ENCODE measurements at regions not wholly inside any gene's neighbourhood (a gene's known extent, or its start where the extent isn't known, plus 50 kb on each side); places are given as distances from the start of the nearest gene placed in this dataset.

DNA sequence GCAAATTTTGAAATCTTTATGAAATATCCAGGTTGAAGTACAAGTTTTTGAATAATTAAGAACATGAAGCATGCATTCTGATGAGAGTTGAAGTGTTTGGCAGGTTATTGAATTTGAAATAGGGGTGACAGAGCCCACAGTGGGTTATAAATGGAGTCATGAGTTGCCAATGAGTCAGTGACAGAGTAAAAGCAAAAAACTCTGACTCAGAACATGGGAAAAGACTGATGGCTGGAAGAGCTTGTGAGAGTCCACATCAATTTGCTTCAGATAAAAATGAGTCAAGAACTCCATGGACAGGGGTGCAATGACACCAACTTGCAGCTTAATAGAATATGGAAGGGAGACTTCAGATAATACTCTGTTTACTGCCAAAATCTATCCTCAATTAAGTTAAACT is 105.3 kb downstream of the SLC6A15 start:
- Histone ChIP-seq H3K4me1 (ENCODE audit: control insufficient read depth in 2 of 3, insufficient read depth in 2 of 3, low read depth in 1 of 3, low read length in 3 of 3) (no peaks in the 10 kb centered on the region), H3K4me3 (ENCODE audit: low read length in 3 of 3) (no peak overlapping the region), H3K27me3 (ENCODE audit: control insufficient read depth, insufficient read depth, low read length) (no peaks in the 10 kb centered on the region), H3K9me3 (ENCODE audit: control insufficient read depth in 2 of 3, insufficient read depth in 1 of 3, low read length in 3 of 3) (no peaks in the 10 kb centered on the region), H3K27ac (ENCODE audit: low read depth in 2 of 2, low read length in 2 of 2) (no peak overlapping the region), H3K9ac (ENCODE audit: low read length in 3 of 3) (no peak overlapping the region), H3K36me3 (ENCODE audit: control insufficient read depth in 2 of 3, insufficient read depth in 3 of 3, low read length in 3 of 3) (no peaks in the 10 kb centered on the region)
- intact Hi-C loops (cut with DNase I): no loop called here
- DNase-seq (no peak), FAIRE-seq (no peak)
- TF ChIP-seq CTCF (IDR thresholded peaks at IDR 0.05; ENCODE audit: borderline replicate concordance, extremely low read depth, insufficient read depth): no peak

DNA sequence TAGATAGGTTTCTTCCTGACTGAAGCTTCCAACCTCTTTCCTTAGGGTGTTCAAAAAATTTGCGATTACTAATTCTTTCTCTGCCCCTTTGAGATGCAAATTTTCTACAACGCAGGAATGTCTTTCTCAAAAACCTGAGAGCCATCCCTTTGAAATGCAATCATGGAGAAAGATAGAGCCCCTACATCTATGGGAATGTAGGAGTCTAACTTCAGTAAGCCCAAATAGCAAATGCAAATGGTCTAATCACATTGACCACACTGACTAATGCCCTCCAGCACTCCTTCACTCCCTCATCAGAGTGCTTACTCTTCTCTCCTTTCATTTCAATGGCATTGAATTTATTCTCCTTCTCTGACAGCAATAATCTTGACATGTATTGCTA is 107.1 kb downstream of the SLC6A15 start:
- intact Hi-C loops (cut with DNase I): no loop called here
- Histone ChIP-seq H3K9me3 (ENCODE audit: control insufficient read depth in 2 of 3, insufficient read depth in 1 of 3, low read length in 3 of 3) (no peaks in the 10 kb centered on the region), H3K27ac (ENCODE audit: low read depth in 2 of 2, low read length in 2 of 2) (no peak overlapping the region), H3K36me3 (ENCODE audit: control insufficient read depth in 2 of 3, insufficient read depth in 3 of 3, low read length in 3 of 3) (no peaks in the 10 kb centered on the region), H3K9ac (ENCODE audit: low read length in 3 of 3) (no peak overlapping the region), H3K4me3 (ENCODE audit: low read length in 3 of 3) (no peak overlapping the region), H3K4me1 (ENCODE audit: control insufficient read depth in 2 of 3, insufficient read depth in 2 of 3, low read depth in 1 of 3, low read length in 3 of 3) (no peaks in the 10 kb centered on the region), H3K27me3 (ENCODE audit: control insufficient read depth, insufficient read depth, low read length) (no peaks in the 10 kb centered on the region)
- no peak for TF ChIP-seq CTCF (IDR thresholded peaks at IDR 0.05; ENCODE audit: borderline replicate concordance, extremely low read depth, insufficient read depth)
- no peak for FAIRE-seq
- no peak for DNase-seq

DNA sequence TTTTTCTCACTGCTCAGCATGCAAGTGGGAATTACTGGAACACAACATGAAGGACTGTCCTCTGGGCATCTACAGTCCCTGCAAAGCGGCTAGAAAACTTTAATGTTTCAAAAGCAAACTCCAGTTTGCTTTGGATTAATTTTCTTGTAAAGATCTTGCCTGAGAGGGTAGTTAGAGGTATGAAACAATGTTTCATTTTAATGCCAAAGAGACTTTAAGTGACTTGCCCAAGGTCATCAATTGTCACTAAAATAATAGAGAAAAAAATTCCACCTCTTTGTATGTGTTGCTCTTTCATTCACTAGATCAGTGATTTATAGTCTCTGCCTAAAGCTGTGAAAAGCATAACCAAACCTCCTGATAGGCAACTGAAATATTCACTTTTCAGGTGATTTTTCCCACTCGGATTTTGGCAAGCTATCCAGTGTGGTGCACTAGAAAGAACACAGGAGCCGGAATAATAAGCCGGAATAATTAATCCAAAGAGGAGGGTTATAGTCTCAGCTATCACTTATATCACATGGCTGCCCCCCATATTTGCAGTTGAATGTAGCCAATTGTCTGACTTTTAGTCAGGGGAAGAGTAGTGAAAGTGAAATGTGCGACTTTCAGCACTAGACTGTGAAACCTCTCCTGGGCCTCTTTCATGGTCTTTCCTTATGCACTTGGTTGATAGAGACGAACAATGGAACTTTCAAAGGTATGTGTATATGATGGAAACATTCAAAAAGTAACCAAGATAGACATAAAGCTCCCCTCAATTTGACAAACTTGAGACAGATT is 107.7 kb downstream of the SLC6A15 start:
- FAIRE-seq (no peak), DNase-seq (no peak)
- H3K4me3 ChIP-seq (ENCODE audit: low read length in 3 of 3): no peak overlapping the region
- no peaks in the 10 kb centered on the region for H3K4me1 ChIP-seq (ENCODE audit: control insufficient read depth in 2 of 3, insufficient read depth in 2 of 3, low read depth in 1 of 3, low read length in 3 of 3)
- no peaks in the 10 kb centered on the region for H3K27me3 ChIP-seq (ENCODE audit: control insufficient read depth, insufficient read depth, low read length)
- no peak overlapping the region for H3K27ac ChIP-seq (ENCODE audit: low read depth in 2 of 2, low read length in 2 of 2)
- intact Hi-C loops (cut with DNase I): no loop called here
- no peak for TF ChIP-seq CTCF (IDR thresholded peaks at IDR 0.05; ENCODE audit: borderline replicate concordance, extremely low read depth, insufficient read depth)
- H3K9me3 ChIP-seq (ENCODE audit: control insufficient read depth in 2 of 3, insufficient read depth in 1 of 3, low read length in 3 of 3): no peaks in the 10 kb centered on the region
- H3K9ac ChIP-seq (ENCODE audit: low read length in 3 of 3): no peak overlapping the region
- H3K36me3 ChIP-seq (ENCODE audit: control insufficient read depth in 2 of 3, insufficient read depth in 3 of 3, low read length in 3 of 3): no peaks in the 10 kb centered on the region

DNA sequence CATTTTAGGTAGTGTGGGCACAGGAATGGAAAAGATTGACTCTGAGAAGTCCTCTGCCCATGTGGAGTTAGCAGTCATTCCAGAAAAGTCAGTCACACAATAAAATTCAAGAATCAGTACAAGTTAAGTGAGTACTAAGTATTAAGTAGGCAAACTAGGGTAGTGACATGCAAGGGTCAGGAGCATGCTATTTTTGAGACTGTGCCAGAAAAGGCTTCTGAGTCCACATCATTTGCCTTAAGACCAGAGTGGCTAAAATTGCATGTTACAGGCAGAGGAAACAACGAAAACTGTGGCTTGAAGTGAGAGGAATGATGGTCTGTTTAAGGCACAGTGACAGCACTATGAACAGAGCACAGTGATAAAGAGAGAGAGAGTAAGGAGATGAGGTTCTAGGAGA is 108.9 kb downstream of the SLC6A15 start:
- Histone ChIP-seq H3K27ac (ENCODE audit: low read depth in 2 of 2, low read length in 2 of 2) (no peak overlapping the region), H3K4me3 (ENCODE audit: low read length in 3 of 3) (no peak overlapping the region), H3K27me3 (ENCODE audit: control insufficient read depth, insufficient read depth, low read length) (no peaks in the 10 kb centered on the region), H3K4me1 (ENCODE audit: control insufficient read depth in 2 of 3, insufficient read depth in 2 of 3, low read depth in 1 of 3, low read length in 3 of 3) (no peaks in the 10 kb centered on the region), H3K9me3 (ENCODE audit: control insufficient read depth in 2 of 3, insufficient read depth in 1 of 3, low read length in 3 of 3) (no peaks in the 10 kb centered on the region), H3K36me3 (ENCODE audit: control insufficient read depth in 2 of 3, insufficient read depth in 3 of 3, low read length in 3 of 3) (no peaks in the 10 kb centered on the region), H3K9ac (ENCODE audit: low read length in 3 of 3) (no peak overlapping the region)
- intact Hi-C loops (cut with DNase I): no loop called here
- DNase-seq (no peak), FAIRE-seq (no peak)
- TF ChIP-seq CTCF (IDR thresholded peaks at IDR 0.05; ENCODE audit: borderline replicate concordance, extremely low read depth, insufficient read depth): no peak
